T-helper 2 cell (primary cell): ENCODE measurements at regions not wholly inside any gene's neighbourhood (a gene's known extent, or its start where the extent isn't known, plus 50 kb on each side); places are given as distances from the start of the nearest gene placed in this dataset.

ENCODE experiments used
- DNase-seq, 5 experiments: peaks; one replicate each; pipeline versions ENCODE4 v3.0.0 to v3.0.0-alpha.2; 2012 to 2022

DNA sequence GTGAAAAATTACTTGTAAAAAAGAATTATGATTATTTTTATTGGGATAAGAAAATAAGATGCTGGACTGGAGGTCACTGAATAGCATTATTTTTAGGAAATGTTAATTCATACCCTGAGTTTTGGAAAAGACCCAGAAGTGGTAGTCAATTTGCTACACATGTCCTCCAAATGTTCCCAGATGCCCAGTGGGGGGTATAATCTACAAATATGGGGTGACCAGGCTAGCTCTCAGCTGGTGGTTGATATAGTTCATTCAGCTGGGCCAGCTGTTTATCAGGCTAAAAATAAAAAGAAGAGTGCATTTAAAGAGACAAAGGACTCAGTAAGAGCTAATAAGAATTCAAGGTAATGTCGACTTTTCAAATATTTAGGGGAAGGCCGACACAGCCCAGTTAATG, 402.0 kb upstream of the GOLIM4 start:
- no peak for DNase-seq

DNA sequence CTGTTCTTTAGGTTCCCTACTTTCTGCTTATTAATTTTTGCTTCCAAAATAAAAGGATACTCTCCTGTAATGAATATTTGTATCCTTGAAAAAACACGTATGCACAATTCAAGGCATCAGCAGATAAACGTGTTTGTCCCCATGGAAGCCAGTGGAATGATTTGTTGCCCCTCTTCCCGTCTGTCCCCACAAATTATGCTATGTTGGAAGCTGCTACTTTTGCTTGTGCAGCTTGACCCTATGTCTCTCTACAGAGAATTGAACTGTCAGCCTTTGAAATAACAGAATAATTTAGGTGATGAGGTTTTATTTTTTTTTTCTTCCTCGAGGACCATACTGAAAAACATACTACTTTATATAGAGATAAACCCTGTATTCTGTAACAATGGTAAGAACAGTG, 401.5 kb upstream of the GOLIM4 start:
- DNase-seq = no peak

DNA sequence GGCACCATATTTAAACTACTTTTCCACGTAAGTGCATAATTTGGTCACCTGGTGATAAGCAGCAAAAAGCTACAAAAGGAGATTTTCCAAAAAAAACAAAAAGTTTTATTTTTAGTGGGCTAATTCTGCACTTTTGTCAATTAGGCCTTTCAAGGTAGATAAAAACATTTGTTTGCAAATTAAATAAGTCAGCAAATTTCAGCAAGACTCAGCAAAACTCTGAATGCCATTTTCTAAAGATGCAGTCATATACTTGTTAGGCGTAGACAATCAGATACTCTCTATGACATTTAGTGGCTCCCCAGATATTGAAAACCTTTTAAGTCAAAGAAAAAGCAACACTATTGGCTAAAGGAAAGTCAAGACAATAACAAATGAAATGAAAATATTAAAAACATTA, 400.2 kb upstream of the GOLIM4 start:
- DNase-seq = no peak

DNA sequence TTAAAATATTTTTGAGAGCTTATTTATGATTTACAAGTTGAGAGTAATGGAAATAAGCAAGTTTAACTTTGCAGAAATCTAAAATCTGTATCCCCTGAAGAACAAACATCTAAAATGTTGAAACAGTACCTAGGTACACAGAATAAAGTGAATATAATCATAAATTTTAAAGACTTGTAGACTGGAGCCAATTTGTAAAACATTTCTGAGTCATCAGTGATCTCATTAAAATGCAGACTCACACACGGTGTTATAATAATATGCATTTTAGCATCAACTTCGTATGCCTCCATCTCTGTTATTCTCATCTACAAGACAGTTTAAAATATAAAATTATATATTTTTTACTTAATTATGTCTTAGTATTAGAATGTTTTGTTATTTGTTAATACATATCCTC, 399.5 kb upstream of the GOLIM4 start:
- no peak for DNase-seq

DNA sequence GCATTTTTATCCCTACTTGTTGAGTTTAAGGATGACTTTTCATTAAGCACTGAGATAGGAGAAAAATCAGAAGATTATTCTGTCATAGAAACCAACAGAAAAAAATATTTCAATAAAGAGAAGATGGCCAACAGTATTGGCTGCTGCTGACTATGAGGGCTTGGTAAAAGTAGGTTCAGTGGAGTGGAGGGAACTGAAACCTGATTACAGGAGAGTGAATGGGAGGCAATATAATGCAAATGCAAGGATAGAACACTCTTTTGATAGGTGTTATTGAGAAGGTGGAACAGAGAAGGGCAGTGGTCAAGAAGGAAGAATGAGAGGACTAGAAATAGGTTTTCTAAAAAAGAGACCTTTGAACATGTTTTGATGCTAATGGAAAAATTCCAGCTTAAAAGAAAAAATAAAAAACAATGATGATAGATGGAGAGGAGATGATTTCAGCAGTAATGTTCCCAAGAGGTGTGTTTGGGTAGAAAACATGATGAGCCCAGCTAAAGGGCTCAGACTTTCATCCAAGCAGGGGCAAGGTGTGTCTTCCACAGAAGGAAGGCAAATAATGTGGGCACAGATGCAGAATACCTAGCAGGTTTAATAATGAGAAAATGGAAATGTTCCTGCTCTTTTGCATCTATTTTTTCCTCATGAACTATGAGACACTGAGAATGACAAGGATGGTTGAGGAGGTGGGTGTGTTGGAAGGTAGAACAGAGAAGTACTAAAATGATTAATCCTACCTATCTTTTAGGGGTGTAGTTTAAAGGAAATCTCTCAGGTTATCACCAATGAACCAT, 397.9 kb upstream of the GOLIM4 start:
- DNase-seq = no peak

DNA sequence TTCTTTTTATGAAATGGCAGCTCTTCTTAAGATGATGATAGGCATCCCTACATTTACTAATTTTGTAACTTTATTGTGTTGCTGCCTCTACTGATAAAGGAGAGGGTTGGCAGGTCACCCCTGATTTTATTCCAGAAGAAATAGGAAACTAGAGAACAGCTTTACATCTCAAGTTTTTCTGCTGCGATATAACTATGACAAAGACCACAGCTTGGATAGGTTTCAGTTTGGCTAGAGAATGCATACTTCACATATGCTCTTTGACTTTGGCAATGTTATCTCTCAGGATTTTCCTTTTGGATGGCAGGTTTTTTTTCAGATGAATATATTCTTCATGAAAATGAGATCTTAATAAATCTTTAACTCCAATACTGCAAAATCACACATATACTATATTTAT, 395.3 kb upstream of the GOLIM4 start:
- no peak for DNase-seq

DNA sequence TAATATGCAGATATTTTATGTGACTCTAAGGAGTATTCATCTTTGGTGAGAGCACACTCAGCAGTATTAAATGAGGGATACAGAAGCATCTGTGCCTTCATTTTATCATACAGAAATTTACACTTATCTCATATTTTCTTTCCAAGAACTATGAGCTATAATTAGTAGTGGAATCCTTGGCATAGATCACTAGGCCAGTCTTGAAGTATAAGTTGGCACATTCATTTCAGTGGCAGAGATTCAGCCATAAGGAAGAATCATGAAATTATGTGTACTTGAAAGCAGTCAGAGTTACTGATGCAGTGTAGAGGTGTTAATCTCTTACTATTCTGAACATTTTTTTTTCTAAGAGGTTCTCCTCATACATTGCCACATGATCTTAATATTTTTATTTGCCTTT, 393.6 kb upstream of the GOLIM4 start:
- no peak for DNase-seq

DNA sequence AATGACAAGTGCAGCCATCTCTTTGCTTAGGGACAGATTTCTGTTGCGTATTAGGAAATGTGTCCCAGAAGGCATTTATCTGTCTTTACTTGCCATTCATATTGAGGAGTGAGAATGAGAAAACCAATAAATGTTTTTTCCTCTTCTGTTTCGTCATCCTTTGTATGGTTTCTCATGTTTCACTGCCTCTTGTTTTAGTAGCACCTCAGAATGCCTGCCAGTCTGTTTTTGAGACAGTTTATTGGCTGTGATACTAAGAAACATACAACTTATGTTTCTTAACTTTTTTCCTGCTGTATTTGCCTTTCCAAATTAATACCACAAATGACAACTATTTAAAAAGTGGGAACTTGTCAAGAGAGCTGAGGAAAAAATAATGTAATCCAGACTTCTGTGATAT, 390.2 kb upstream of the GOLIM4 start:
- no peak for DNase-seq

DNA sequence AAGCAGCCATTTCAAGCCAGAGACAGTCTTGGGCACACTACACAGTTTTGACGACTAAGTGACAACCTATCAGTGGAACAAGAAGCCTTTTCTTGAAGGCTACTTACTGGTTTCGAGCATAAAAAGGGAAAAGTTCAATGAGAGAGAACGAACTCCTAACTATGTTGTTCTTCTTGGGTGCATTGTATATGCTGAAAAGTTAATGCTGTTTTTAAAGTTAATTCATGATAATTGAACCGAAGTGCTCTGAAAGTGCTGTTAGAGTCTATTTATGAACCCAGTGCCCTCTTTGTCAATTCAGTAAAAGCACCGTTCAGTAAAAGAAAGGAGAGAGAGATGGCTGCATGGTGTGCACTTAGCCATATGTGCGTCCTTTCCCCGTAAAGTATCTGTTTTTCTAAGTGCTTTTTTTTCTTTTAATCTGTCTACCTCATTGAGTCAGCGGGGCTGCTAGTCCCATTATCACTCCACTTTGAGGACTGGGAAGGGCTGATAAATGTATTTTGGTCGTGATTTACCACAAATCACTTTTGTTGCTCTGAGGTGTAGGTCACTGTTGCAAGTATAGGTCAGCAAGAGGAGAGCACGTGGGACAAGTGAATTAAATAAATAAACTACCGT, 380.7 kb upstream of the GOLIM4 start:
- DNase-seq = no peak

DNA sequence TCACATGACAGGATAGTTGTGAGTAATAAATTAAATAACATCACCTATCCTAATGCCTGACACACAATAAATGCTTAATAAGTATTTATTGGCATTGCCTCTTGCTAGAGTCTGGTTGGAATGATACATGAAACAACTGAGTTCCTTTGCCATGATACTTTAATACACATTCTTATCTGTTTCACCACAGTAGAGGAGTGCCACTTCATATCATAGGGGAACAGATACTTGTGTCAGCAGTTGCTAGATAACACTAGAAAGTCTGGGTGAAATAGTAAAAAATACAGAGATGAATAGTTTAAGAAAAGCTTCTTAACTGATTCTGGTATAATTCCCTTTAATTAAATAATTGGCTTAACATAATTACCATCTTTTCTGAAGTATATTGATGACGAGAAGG, 380.0 kb upstream of the GOLIM4 start:
- DNase-seq = no peak

DNA sequence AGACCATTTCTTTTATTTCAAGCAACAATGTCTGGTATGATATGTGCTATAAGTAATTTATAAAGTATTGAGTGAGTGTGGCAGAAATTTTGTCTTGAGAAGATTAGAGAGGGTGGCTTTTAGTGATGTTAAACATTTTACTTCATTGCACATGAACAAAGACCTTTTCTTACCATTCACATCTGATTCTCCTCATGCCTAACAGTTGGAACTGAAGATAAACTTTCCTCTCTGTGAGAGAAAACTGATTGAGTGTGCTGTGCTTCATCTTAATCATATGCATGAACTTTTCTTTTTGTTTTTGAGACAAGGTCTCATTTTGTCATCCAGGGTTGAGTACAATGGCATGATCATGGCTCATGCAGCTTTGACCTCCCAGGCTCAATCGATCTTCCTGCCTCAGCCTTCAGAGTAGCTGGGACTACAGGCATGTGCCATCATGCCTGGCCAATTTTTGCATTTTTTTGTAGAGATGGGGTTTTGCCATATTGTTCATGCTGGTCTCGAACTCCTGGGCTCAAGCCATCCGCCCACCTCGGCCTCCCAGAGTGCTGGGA, 377.7 kb upstream of the GOLIM4 start:
- DNase-seq = no peak

DNA sequence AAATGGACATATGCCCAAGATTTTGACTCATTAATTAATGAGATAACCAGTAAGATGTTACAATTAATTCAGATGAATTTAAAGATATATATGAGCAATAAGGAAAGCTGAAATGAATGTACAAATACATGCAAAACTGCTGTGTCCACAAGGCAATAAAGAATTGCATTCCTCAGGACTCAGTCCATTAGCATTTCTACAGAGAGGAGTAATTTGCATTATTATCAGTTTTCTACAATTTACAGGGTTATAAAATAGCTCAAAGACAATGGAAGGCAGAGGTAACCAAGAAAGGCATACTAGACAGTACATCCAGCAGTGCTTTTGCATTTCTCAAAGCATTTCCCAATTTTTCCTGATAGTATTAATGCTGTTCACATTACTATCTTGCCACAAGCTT, 377.1 kb upstream of the GOLIM4 start:
- DNase-seq = no peak

DNA sequence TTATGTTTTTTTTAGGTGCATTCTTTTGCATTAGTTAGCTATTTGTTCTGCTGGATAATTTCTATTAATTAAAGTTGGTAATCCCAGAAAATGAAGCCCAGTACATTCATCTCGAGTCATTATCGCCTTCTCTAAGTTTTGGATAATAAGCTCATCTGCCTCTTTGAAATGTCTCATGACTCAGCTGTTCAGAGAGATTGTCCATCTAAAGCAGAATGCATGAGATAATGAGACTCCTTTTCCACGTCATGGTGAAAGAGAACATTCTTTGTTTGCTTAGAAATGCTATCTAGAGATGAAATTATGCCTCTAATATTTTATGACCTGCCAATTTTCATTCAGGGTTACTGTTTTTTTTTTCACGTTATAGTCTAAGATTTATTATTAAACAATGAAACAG, 374.7 kb upstream of the GOLIM4 start:
- DNase-seq = no peak

DNA sequence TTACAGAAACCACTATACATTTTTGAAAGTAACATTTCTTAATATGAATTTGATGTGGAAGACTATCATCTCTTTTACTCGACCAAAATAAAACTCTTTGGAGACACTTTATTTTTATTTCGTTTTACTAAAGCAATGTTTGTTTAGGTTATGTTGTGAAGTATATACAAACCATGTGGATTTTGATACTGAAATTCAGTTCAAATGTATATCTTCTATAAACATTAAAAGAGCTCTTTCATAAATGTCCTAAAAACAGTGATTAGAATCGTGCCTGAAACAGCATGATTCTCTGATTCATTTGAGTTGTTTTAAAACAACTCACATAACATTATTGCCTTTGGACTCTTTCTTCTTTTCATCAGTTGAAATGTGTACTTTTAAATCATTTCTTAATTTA, 373.7 kb upstream of the GOLIM4 start:
- no peak for DNase-seq

DNA sequence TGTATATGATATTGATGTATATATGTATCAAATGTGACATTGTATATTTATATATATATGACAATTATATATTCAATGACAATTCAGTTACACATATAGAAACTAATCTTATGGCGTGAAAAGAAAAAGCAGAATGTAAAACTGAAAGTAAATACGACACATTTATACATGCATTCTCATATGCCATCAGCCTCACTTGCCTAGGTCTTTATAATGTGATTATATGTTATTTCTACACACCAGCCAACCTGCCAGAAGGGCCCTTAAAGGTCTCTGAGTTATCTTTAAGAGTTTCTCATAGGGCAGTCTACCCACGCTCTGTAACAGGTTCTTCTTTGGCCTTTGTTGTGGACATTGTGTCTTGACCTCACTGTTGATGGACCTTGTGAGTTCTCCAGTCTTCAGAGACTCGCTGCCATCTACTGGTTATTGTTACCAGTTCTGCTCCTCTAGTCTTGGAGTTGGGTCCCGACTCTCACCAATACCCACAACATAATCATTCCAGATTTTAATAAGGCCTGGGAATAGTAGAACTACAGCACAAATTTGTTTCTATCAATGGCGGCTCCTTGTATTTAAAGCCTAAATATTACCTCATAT, 371.5 kb upstream of the GOLIM4 start:
- peak in 1 of 5 experiments; percentile 3 for DNase-seq

DNA sequence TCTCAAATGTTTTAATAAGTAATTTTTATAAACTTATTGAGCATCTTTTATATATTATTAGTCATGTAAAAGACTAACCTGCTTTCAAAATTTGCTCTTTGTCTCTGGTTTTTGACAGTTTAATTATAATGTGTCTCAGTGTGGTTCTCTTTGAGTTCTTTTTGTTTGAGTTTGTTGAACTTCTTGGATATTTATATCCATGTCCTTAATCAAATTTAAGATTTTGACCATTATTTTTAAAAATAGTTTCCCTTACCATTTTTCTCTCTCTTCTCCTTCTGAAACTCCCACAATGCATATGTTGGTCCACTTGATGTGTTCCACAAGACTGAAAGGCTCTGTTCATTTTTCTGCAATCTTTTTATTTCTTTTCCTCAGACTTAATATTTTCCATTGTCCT, 366.1 kb upstream of the GOLIM4 start:
- no peak for DNase-seq

DNA sequence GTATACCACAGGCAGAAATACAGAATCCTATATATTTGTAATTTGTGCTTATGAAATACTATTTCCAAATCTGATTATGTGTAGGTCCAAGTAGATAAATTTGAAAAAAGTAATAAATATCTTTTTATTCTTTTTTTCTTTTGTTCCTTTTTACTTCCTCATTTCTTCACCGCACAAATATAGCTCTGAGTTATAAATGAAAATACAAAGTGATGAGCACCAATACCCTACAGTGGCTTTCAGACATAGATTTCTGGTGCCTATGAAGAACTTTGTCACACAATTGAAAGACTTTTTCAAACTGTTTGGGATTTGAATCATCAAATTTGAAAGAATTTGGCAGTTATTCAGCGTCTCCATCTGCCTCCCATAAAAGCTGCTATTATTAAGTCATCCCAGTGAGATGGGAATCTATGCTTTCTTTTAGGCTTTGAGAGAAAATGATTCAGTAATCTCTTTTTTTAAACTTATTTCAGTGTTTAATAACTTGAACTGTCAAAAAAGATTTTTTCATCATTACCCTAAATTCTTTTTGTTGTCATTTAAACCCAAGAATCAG, 363.6 kb upstream of the GOLIM4 start:
- no peak for DNase-seq

DNA sequence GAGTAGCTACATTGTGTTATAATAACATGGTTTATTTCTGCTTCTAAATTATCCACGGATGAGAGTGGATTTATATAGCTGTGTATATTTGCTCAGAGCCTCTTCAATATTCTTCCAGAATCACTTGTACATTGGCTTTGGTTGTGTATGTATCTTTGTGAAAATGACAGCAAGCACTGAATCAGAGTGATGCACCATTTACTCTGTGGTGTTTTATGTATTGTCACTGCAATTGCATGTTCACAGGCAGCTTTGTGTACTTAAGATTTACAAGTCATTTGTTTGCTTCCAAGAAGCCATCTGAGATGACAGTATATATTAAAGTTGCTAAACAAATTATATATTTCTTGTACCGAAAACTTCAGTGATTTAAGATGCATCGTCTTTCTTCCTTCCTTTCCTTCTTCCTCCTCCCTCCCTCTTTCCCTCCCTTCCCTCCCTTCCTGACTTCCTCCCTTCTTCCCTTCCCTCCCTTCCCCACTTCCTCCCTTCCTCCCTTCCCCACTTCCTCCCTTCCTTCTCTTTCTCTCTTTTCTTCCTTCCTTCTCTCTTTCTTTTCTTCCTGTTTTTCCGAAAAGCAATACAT, 362.3 kb upstream of the GOLIM4 start:
- no peak for DNase-seq

DNA sequence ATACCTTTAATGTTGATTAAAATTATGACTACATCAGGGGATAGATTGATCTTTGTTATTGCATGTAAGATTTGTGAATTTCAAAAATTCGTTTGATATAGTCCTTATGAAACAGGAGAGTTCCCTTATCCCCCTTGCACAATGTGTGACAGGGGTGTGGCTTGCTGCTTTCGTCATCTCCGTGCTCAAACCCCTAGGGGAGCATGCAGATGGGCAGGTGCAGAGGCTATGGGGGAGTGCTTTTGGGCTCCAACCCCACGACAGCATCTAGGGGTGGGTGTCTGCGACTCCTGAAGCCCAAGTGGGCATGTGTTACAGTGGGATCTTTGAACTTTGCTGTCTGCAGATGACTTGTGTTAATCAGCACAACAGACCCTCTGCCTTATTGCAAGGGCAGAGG, 360.1 kb upstream of the GOLIM4 start:
- DNase-seq = no peak

DNA sequence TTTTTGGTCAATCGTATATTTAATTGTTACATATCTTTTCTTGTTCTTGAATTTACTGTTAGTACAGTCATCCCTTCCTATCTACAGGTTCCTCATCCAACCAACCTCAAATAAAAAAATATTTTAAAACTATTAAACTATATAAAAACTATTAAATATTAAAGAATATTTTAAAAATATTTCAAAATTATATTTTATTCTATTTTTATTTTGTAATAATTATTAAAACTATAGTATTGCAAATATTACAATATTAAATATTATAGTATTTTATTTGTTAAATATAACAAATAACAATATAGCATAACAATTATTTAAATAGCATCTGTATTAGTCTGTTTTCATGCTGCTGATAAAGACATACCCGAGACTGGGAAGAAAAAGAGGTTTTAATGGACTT, 357.9 kb upstream of the GOLIM4 start:
- no peak for DNase-seq

DNA sequence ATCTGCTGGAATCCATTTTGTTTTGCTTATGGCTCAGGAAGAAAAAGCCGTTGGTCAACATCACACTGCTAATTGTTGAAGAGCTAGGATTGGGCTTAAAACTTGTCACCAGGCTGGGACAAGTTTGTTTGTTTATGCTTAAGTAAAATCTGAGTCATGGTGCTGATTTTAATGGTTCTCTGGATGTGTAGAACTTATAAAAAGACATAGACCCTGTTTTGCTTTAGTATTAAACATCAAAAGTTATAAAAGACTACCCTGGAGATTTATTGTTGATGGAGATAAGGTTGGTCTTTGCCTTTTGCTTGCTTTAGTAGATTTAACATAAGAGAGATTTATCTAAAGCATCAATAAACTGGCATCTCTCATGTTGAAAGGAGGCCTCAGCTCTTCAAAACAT, 348.2 kb upstream of the GOLIM4 start:
- no peak for DNase-seq

DNA sequence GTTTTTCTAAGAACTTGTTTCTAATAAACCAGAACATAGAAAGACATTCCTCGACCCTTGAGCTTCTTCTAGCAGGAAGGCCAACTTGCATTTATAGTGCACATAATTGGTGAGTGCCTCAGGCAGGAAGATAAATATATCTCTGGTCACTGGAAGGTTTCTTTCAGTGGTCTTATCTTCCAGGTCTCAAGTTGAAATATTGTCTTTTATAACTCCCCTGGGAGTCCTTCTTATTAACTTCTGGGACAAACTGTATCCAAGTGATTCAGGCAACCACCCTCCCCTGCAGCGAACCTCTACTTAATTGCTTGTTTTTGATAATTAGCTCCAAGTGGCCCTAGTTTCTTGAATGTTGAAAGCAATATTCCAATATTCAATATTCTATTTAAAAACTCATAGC, 346.8 kb upstream of the GOLIM4 start:
- no peak for DNase-seq

DNA sequence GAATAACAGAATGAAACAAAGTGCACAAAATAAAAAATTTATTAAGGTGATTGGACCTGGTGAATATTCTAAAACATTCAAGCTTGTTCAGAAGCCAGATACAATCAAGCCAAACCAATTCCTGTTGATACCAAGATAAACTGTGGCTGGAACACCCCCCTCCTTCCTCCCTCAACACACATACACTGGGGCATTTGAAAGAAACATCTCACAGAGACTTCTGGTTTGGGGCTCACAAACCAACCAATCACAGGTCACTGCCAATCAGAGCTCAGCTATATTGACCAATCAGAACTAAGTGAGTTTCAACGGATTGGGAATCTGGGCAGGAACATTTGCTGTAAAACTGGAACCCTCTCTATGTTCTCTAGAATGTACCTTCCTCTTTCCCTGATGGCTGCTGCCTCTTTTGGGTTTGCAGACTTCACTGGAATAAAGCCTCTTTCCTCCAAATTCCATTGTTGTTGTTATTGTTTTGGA, 340.6 kb upstream of the GOLIM4 start:
- peak in 1 of 5 experiments; percentile 2 for DNase-seq
